ENCODE measurements at regions not wholly inside any gene's neighbourhood (a gene's known extent, or its start where the extent isn't known, plus 50 kb on each side); places are given as distances from the start of the nearest gene placed in this dataset.

DNA sequence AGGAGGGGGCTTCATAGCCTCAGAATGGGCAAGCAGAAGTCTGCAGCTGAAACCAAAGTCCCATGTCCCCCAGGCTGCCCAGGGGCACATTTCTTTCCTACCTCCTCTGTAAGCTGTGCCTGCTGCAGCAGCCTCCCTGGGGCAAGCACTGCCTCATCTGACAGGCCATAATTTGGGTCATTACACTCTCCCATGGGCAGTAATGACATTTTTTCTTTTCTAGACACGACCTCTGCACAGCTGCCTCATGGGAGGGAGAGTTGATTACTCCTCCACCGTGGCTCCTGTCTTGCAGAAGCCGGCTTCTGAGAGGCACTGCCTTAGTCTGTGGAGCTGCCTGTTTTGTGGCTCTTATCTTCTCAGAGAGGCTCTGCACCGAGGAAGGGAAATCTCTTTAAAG lies 268.9 kb downstream of the TDRD15 start:
- no peak for TF ChIP-seq CTCF (IDR thresholded peaks at IDR 0.05)
- TF ChIP-seq MLX (CRISPR knock-in tag; IDR thresholded peaks at IDR 0.05), result no peak
- TF ChIP-seq, protein P1, sequence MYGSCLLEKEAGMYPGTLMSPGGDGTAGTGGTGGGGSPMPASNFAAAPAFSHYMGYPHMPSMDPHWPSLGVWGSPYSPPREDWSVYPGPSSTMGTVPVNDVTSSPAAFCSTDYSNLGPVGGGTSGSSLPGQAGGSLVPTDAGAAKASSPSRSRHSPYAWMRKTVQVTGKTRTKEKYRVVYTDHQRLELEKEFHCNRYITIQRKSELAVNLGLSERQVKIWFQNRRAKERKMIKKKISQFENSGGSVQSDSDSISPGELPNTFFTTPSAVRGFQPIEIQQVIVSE (CRISPR knock-in tag; IDR thresholded peaks at IDR 0.05; ENCODE audit: borderline replicate concordance), result no peak
- TF ChIP-seq TEAD4 (CRISPR knock-in tag; IDR thresholded peaks at IDR 0.05), result no peak
- TF ChIP-seq ETV6 (CRISPR knock-in tag; IDR thresholded peaks at IDR 0.05), result no peak
- no peak for TF ChIP-seq SP1 (CRISPR knock-in tag; conservative IDR thresholded peaks at IDR 0.05)
- TF ChIP-seq, protein P2, sequence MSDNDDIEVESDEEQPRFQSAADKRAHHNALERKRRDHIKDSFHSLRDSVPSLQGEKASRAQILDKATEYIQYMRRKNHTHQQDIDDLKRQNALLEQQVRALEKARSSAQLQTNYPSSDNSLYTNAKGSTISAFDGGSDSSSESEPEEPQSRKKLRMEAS (CRISPR knock-in tag; IDR thresholded peaks at IDR 0.05), result no peak

All from WTC11 (cell line).